ENCODE measurements at regions not wholly inside any gene's neighbourhood (a gene's known extent, or its start where the extent isn't known, plus 50 kb on each side); places are given as distances from the start of the nearest gene placed in this dataset.

- POLR2A ChIA-PET = no interaction called here
- no peaks in the 10 kb centered on the region for H3K4me1 ChIP-seq (ENCODE audit: insufficient read depth, low read length)
- intact Hi-C loops (cut with DNase I, micrococcal nuclease) = no loop called here
- H3K36me3 ChIP-seq (ENCODE audit: insufficient read depth, low read length) = no peaks in the 10 kb centered on the region
- H3K9me3 ChIP-seq (ENCODE audit: control insufficient read depth in 1 of 2, insufficient read depth in 1 of 2, low read length in 2 of 2) = peaks cover 0 to 5% of the 10 kb centered on the region in 2 experiments
- Mint-ChIP-seq H3K9me3 (peaks cover 4% of the 10 kb centered on the region), H3K4me1 (ENCODE audit: low read depth) (no peaks in the 10 kb centered on the region), H3K27ac (no peak overlapping the region), H3K4me3 (no peak overlapping the region), H3K27me3 (no peaks in the 10 kb centered on the region), H3K36me3 (ENCODE audit: low read depth) (no peaks in the 10 kb centered on the region)
- no peak for DNase-seq
- H3K27me3 ChIP-seq (ENCODE audit: control insufficient read depth in 1 of 2, insufficient read depth in 2 of 2, low read length in 2 of 2) = no peaks in the 10 kb centered on the region
- H3K4me3 ChIP-seq (ENCODE audit: low read length) = no peak overlapping the region
- CTCF ChIA-PET = no interaction called here
- TF ChIP-seq, protein P1, sequence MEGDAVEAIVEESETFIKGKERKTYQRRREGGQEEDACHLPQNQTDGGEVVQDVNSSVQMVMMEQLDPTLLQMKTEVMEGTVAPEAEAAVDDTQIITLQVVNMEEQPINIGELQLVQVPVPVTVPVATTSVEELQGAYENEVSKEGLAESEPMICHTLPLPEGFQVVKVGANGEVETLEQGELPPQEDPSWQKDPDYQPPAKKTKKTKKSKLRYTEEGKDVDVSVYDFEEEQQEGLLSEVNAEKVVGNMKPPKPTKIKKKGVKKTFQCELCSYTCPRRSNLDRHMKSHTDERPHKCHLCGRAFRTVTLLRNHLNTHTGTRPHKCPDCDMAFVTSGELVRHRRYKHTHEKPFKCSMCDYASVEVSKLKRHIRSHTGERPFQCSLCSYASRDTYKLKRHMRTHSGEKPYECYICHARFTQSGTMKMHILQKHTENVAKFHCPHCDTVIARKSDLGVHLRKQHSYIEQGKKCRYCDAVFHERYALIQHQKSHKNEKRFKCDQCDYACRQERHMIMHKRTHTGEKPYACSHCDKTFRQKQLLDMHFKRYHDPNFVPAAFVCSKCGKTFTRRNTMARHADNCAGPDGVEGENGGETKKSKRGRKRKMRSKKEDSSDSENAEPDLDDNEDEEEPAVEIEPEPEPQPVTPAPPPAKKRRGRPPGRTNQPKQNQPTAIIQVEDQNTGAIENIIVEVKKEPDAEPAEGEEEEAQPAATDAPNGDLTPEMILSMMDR (IDR thresholded peaks at IDR 0.05) = no peak
- no peak for ATAC-seq (ENCODE audit: poor library complexity)
- no peak overlapping the region for H3K27ac ChIP-seq (ENCODE audit: low read depth in 1 of 2, low read length in 2 of 2)
Measured at GRCh38 chr2:150041722-150042425, 445.6 kb downstream of the RND3 start.

DNA sequence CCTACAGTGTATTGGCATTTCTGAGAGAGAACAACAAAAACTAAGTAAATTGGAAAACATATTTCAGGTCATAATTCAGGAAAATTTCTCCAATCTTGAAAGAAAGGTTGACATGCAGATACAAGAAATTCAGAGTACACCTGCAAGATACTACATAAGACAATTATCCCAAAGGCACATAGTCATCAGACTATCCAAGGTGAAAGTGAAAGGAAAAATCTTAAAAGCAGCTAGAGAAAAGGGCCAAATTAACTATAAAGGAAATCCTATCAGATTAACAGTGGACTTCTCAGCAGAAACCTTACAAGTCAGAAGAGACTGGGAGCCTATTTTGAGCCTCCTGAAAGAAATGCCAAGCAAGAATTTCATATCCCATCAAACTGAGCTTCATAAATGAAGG lies 449.0 kb upstream of the MMADHC start:
- Histone ChIP-seq H3K27ac (ENCODE audit: low read depth in 1 of 2, low read length in 2 of 2) (no peak overlapping the region), H3K4me3 (ENCODE audit: low read length) (no peak overlapping the region), H3K27me3 (ENCODE audit: control insufficient read depth in 1 of 2, insufficient read depth in 2 of 2, low read length in 2 of 2) (no peaks in the 10 kb centered on the region), H3K36me3 (ENCODE audit: insufficient read depth, low read length) (no peaks in the 10 kb centered on the region), H3K4me1 (ENCODE audit: insufficient read depth, low read length) (no peaks in the 10 kb centered on the region), H3K9me3 (ENCODE audit: control insufficient read depth in 1 of 2, insufficient read depth in 1 of 2, low read length in 2 of 2) (peaks cover 0 to 5% of the 10 kb centered on the region in 2 experiments)
- H3K4me1 Mint-ChIP-seq (ENCODE audit: low read depth) = no peaks in the 10 kb centered on the region
- H3K4me3 Mint-ChIP-seq = no peak overlapping the region
- no peaks in the 10 kb centered on the region for H3K36me3 Mint-ChIP-seq (ENCODE audit: low read depth)
- no peak overlapping the region for H3K27ac Mint-ChIP-seq
- ChIA-PET CTCF (no interaction called here), POLR2A (no interaction called here)
- no peaks in the 10 kb centered on the region for H3K27me3 Mint-ChIP-seq
- peaks cover 4% of the 10 kb centered on the region for H3K9me3 Mint-ChIP-seq
- intact Hi-C loops (cut with DNase I, micrococcal nuclease) = no loop called here
- DNase-seq = no peak
- ATAC-seq (ENCODE audit: poor library complexity) = no peak
- TF ChIP-seq, protein P1 (IDR thresholded peaks at IDR 0.05) = no peak

GRCh38 chr2:150034665-150035064 lies 447.1 kb upstream of the MMADHC start:
- TF ChIP-seq, protein P1 (IDR thresholded peaks at IDR 0.05) = no peak
- intact Hi-C loops (cut with DNase I, micrococcal nuclease) = no loop called here
- Histone ChIP-seq H3K9me3 (ENCODE audit: control insufficient read depth in 1 of 2, insufficient read depth in 1 of 2, low read length in 2 of 2) (peaks cover 0 to 4% of the 10 kb centered on the region in 2 experiments), H3K36me3 (ENCODE audit: insufficient read depth, low read length) (no peaks in the 10 kb centered on the region), H3K4me1 (ENCODE audit: insufficient read depth, low read length) (no peaks in the 10 kb centered on the region), H3K4me3 (ENCODE audit: low read length) (no peak overlapping the region), H3K27ac (ENCODE audit: low read depth in 1 of 2, low read length in 2 of 2) (no peak overlapping the region), H3K27me3 (ENCODE audit: control insufficient read depth in 1 of 2, insufficient read depth in 2 of 2, low read length in 2 of 2) (no peaks in the 10 kb centered on the region)
- no peaks in the 10 kb centered on the region for H3K27me3 Mint-ChIP-seq
- ChIA-PET CTCF (no interaction called here), POLR2A (no interaction called here)
- no peak overlapping the region for H3K4me3 Mint-ChIP-seq
- no peak overlapping the region for H3K27ac Mint-ChIP-seq
- H3K4me1 Mint-ChIP-seq (ENCODE audit: low read depth) = no peaks in the 10 kb centered on the region
- DNase-seq (no peak), ATAC-seq (ENCODE audit: poor library complexity) (no peak)
- peaks cover 2% of the 10 kb centered on the region for H3K9me3 Mint-ChIP-seq
- no peaks in the 10 kb centered on the region for H3K36me3 Mint-ChIP-seq (ENCODE audit: low read depth)

Measured in CD4-positive, alpha-beta T cell (primary cell).